SK-N-SH treated with all-trans-retinoic acid at 6 μM for 48 hours (cell line): ENCODE measurements at regions not wholly inside any gene's neighbourhood (a gene's known extent, or its start where the extent isn't known, plus 50 kb on each side); places are given as distances from the start of the nearest gene placed in this dataset.

Experiments used
- ATAC-seq: fragments of 200-7000 bp; cut with Tn5 transposase; 3 replicates; pipeline ENCODE4 v1.9.1; 2020; ENCODE audit warnings: mild to moderate bottlenecking, moderate library complexity
- ARNTL ChIP-seq: fragments of 450-650 bp; formaldehyde crosslinking; IDR thresholded peaks from 2 replicates; pipeline ENCODE4 v1.5.0; 2020; ENCODE audit warnings: low read depth, mild to moderate bottlenecking, moderate library complexity, borderline replicate concordance
- BACH2 ChIP-seq: fragments of 250-450 bp; sonication (Bioruptor Pico); IDR thresholded peaks from 2 replicates; pipeline ENCODE4 v1.9.0; 2021; ENCODE audit warnings: mild to moderate bottlenecking, borderline replicate concordance
- CREB5 ChIP-seq: fragments of 250-450 bp; sonication (Bioruptor Pico); IDR thresholded peaks from 2 replicates; pipeline ENCODE4 v1.5.1; 2020; ENCODE audit warnings: low read depth, mild to moderate bottlenecking, moderate library complexity
- CSDC2 ChIP-seq: fragments of 250-450 bp; sonication (Bioruptor Pico); IDR thresholded peaks from 2 replicates; pipeline ENCODE4 v1.5.0; 2020; ENCODE audit warnings: mild to moderate bottlenecking, moderate library complexity
- CSRNP3 ChIP-seq: fragments of 250-450 bp; sonication (Bioruptor Pico); IDR thresholded peaks from 2 replicates; pipeline ENCODE4 v1.5.1; 2021; ENCODE audit warnings: mild to moderate bottlenecking, moderate library complexity
- ESRRG ChIP-seq: fragments of 250-450 bp; sonication (Bioruptor Pico); IDR thresholded peaks from 2 replicates; pipeline ENCODE4 v1.6.1; 2021; ENCODE audit warnings: mild to moderate bottlenecking
- GLIS3 ChIP-seq: fragments of 250-450 bp; sonication (Bioruptor Pico); IDR thresholded peaks from 2 replicates; pipeline ENCODE4 v1.5.0; 2020; ENCODE audit warnings: mild to moderate bottlenecking, moderate library complexity
- ISL1 ChIP-seq: fragments of 250-450 bp; sonication (Bioruptor Pico); IDR thresholded peaks from 2 replicates; pipeline ENCODE4 v2.1.2; 2022; ENCODE audit warnings: mild to moderate bottlenecking, moderate library complexity
- OSR1 ChIP-seq: fragments of 250-450 bp; sonication (Bioruptor Pico); IDR thresholded peaks from 2 replicates; pipeline ENCODE4 v1.8.0; 2022; ENCODE audit warnings: moderate library complexity, mild to moderate bottlenecking, inconsistent platforms
- PATZ1 ChIP-seq: fragments of 250-450 bp; sonication (Bioruptor Pico); IDR thresholded peaks from 2 replicates; pipeline ENCODE4 v1.8.0; 2020; ENCODE audit warnings: mild to moderate bottlenecking, moderate library complexity, borderline replicate concordance
- PPARA ChIP-seq: fragments of 250-450 bp; sonication (Bioruptor Pico); IDR thresholded peaks from 2 replicates; pipeline ENCODE4 v1.5.0; 2020; ENCODE audit warnings: mild to moderate bottlenecking, borderline replicate concordance
- RARB ChIP-seq: fragments of 250-450 bp; sonication (Bioruptor Pico); IDR thresholded peaks from 2 replicates; pipeline ENCODE4 v1.8.0; 2021; ENCODE audit warnings: mild to moderate bottlenecking, moderate library complexity
- SNAI2 ChIP-seq: fragments of 250-450 bp; sonication (Bioruptor Pico); IDR thresholded peaks from 2 replicates; pipeline ENCODE4 v1.5.0; 2020; ENCODE audit warnings: mild to moderate bottlenecking, moderate library complexity
- TCF4 ChIP-seq: fragments of 250-450 bp; sonication (Bioruptor Pico); IDR thresholded peaks from 2 replicates; pipeline ENCODE4 v1.8.0; 2021; ENCODE audit warnings: mild to moderate bottlenecking, moderate library complexity, borderline replicate concordance
- ZC3H10 ChIP-seq: fragments of 250-450 bp; sonication (Bioruptor Pico); IDR thresholded peaks from 2 replicates; pipeline ENCODE4 v1.5.1; 2021; ENCODE audit warnings: mild to moderate bottlenecking, moderate library complexity
- ZFP3 ChIP-seq: fragments of 250-450 bp; sonication (Bioruptor Pico); IDR thresholded peaks from 2 replicates; pipeline ENCODE4 v1.5.0; 2020; ENCODE audit warnings: mild to moderate bottlenecking, moderate library complexity
- ZFP30 ChIP-seq: fragments of 450-650 bp; formaldehyde crosslinking; IDR thresholded peaks from 2 replicates; pipeline ENCODE4 v1.5.0; 2022; ENCODE audit warnings: mild to moderate bottlenecking, moderate library complexity
- ZNF565 ChIP-seq: fragments of 450-650 bp; formaldehyde crosslinking; conservative IDR thresholded peaks from 2 replicates; pipeline ENCODE4 v1.5.0; 2020; ENCODE audit warnings: low read depth, mild to moderate bottlenecking, moderate library complexity
- ZNF70 ChIP-seq: fragments of 450-650 bp; formaldehyde crosslinking; IDR thresholded peaks from 2 replicates; pipeline ENCODE4 v1.5.0; 2020; ENCODE audit warnings: mild to moderate bottlenecking, moderate library complexity
- ZNF8 ChIP-seq: fragments of 450-650 bp; formaldehyde crosslinking; IDR thresholded peaks from 2 replicates; pipeline ENCODE4 v1.5.0; 2020; ENCODE audit warnings: mild to moderate bottlenecking, moderate library complexity
- TF ChIP-seq, protein P1 (sequence below): fragments of 250-450 bp; sonication (Bioruptor Pico); IDR thresholded peaks from 2 replicates; pipeline ENCODE4 v1.8.0; 2021; ENCODE audit warnings: low read depth, mild to moderate bottlenecking, moderate library complexity, borderline replicate concordance

DNA sequence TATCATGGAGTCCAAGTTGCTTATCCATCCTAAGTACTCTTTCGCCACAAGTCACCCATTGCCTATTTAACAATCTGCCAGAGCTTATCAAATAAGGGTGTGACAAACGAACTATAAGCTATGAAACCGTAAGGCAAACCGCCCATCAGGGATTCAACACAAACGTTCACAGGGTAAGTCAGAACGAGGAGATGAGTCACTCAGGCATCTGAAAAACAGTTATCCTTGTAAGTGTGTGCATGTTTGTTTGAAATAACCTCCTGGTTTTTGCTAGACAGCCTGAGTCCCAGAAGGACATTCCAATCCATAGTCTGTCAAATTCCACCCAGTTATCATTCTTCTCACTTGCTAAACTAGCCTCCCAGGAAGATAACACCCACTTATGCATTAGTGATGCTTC, 299.1 kb downstream of the PAX3 start:
- TF ChIP-seq SNAI2 (no peak), ZFP3 (no peak), ZC3H10 (CRISPR knock-in tag) (no peak), BACH2 (no peak), RARB (no peak), ARNTL (CRISPR knock-in tag) (no peak), OSR1 (no peak), CREB5 (no peak), ZFP30 (no peak), CSDC2 (CRISPR knock-in tag) (no peak)
- TF ChIP-seq, protein P1, sequence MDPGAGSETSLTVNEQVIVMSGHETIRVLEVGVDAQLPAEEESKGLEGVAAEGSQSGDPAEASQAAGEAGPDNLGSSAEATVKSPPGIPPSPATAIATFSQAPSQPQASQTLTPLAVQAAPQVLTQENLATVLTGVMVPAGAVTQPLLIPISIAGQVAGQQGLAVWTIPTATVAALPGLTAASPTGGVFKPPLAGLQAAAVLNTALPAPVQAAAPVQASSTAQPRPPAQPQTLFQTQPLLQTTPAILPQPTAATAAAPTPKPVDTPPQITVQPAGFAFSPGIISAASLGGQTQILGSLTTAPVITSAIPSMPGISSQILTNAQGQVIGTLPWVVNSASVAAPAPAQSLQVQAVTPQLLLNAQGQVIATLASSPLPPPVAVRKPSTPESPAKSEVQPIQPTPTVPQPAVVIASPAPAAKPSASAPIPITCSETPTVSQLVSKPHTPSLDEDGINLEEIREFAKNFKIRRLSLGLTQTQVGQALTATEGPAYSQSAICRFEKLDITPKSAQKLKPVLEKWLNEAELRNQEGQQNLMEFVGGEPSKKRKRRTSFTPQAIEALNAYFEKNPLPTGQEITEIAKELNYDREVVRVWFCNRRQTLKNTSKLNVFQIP: no peak
- ATAC-seq: peak; percentile 20; the same call in 1 of the 3 replicates

DNA sequence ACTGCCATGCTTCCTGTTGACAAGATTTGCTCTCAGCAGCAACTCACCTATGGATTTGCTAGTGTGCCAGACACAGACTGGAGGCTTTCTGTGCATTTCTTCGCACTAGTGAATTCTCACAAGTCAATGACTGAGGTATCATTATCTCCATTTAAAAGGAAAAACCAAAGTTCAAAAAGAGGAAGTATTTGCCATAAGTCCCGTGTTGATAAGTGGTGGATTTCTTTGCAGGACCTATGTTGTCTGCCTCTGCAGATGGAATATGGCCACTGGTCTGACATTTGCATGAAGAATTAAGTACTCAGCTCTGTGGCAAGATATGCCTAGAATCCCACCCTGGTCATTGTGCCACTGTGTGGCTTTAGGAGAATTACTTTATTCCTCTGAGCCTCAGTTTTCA, 299.6 kb downstream of the PAX3 start:
- ATAC-seq: no peak
- TF ChIP-seq ARNTL (CRISPR knock-in tag) (no peak), ZFP3 (no peak), ZNF8 (CRISPR knock-in tag) (no peak), BACH2 (no peak), CREB5 (no peak), ZC3H10 (CRISPR knock-in tag) (no peak), SNAI2 (no peak), PATZ1 (CRISPR knock-in tag) (no peak), RARB (no peak), PPARA (CRISPR knock-in tag) (no peak), OSR1 (no peak), ZFP30 (no peak), GLIS3 (CRISPR knock-in tag) (no peak), ESRRG (CRISPR knock-in tag) (no peak), ISL1 (CRISPR knock-in tag) (no peak), ZNF70 (CRISPR knock-in tag) (no peak), CSDC2 (CRISPR knock-in tag) (no peak), CSRNP3 (CRISPR knock-in tag) (no peak), ZNF565 (CRISPR knock-in tag) (no peak), TCF4 (CRISPR knock-in tag) (no peak)

GRCh38 chr2:221997683-221998082, 301.1 kb downstream of the PAX3 start:
- TF ChIP-seq ZNF8 (CRISPR knock-in tag): no peak
- no peak for TF ChIP-seq ZNF565 (CRISPR knock-in tag)
- TF ChIP-seq, protein P1: no peak
- TF ChIP-seq ZFP30: no peak
- no peak for TF ChIP-seq ZC3H10 (CRISPR knock-in tag)
- TF ChIP-seq TCF4 (CRISPR knock-in tag): no peak
- TF ChIP-seq ZNF70 (CRISPR knock-in tag): no peak
- no peak for TF ChIP-seq OSR1
- TF ChIP-seq RARB: no peak
- TF ChIP-seq ESRRG (CRISPR knock-in tag): no peak
- no peak for TF ChIP-seq ARNTL (CRISPR knock-in tag)
- TF ChIP-seq CSDC2 (CRISPR knock-in tag): no peak
- TF ChIP-seq PATZ1 (CRISPR knock-in tag): no peak
- no peak for ATAC-seq
